Colon (tissue), 2 donors: ENCODE measurements at regions not wholly inside any gene's neighbourhood (a gene's known extent, or its start where the extent isn't known, plus 50 kb on each side); places are given as distances from the start of the nearest gene placed in this dataset.
"Not testable (repeated sequence)": the region's sequence is repeated elsewhere in the genome, so short reads cannot be mapped to it uniquely, and the experiment has no call there.

Source experiments
- FAIRE-seq: peaks from 2 replicates; lab custom pipeline; 2012; peaks lifted over from hg19 to GRCh38; lab: Jason Lieb, UNC
- donor health status: control.
- donor health status: control.

- no peak for FAIRE-seq
These were observed 322.5 kb upstream of the COL8A1 start for GRCh38 chr3:99315896-99316295.

- no peak for FAIRE-seq
These were observed 324.9 kb upstream of the COL8A1 start for GRCh38 chr3:99313485-99313884.

- FAIRE-seq = no peak
These were observed 339.7 kb upstream of the COL8A1 start for GRCh38 chr3:99298661-99299060.

- FAIRE-seq = no peak
These were observed 342.6 kb upstream of the COL8A1 start for GRCh38 chr3:99295836-99296235.

- FAIRE-seq = not testable (repeated sequence)
These were observed 344.3 kb upstream of the COL8A1 start for GRCh38 chr3:99294092-99294491.

- no peak for FAIRE-seq
These were observed 350.5 kb upstream of the COL8A1 start for GRCh38 chr3:99287876-99288275.

GRCh38 chr3:99286266-99286845, 352.0 kb upstream of the COL8A1 start:
- FAIRE-seq = no peak

- FAIRE-seq = no peak
These were observed 368.3 kb upstream of the DCBLD2 start for GRCh38 chr3:99269606-99270351.

- FAIRE-seq = no peak
These were observed 355.3 kb upstream of the DCBLD2 start for GRCh38 chr3:99256788-99257187.

- no peak for FAIRE-seq
These were observed 352.5 kb upstream of the DCBLD2 start for GRCh38 chr3:99253963-99254355.

GRCh38 chr3:99250821-99251355, 349.4 kb upstream of the DCBLD2 start:
- FAIRE-seq = no peak

- no peak for FAIRE-seq
These were observed 348.8 kb upstream of the DCBLD2 start for GRCh38 chr3:99250272-99250671.

GRCh38 chr3:99249627-99250026, 348.1 kb upstream of the DCBLD2 start:
- FAIRE-seq = no peak

- no peak for FAIRE-seq
These were observed 347.4 kb upstream of the DCBLD2 start for GRCh38 chr3:99248913-99249312.

- no peak for FAIRE-seq
These were observed 346.6 kb upstream of the DCBLD2 start for GRCh38 chr3:99248130-99248529.

GRCh38 chr3:99246010-99246654, 344.6 kb upstream of the DCBLD2 start:
- FAIRE-seq = no peak

GRCh38 chr3:99242271-99242670, 340.8 kb upstream of the DCBLD2 start:
- no peak for FAIRE-seq

- FAIRE-seq = no peak
These were observed 339.2 kb upstream of the DCBLD2 start for GRCh38 chr3:99240700-99241099.

GRCh38 chr3:99236576-99236975, 335.1 kb upstream of the DCBLD2 start:
- FAIRE-seq = no peak

GRCh38 chr3:99232696-99233095, 331.2 kb upstream of the DCBLD2 start:
- no peak for FAIRE-seq

- no peak for FAIRE-seq
These were observed 317.0 kb upstream of the DCBLD2 start for GRCh38 chr3:99218468-99218867.

- FAIRE-seq = no peak
These were observed 311.5 kb upstream of the DCBLD2 start for GRCh38 chr3:99212969-99213368.

GRCh38 chr3:99211309-99211708, 309.8 kb upstream of the DCBLD2 start:
- no peak for FAIRE-seq
